IMR-90 (cell line): ENCODE measurements at regions not wholly inside any gene's neighbourhood (a gene's known extent, or its start where the extent isn't known, plus 50 kb on each side); places are given as distances from the start of the nearest gene placed in this dataset.

Experiments
- ATAC-seq: fragments of 200-7000 bp; cut with Tn5 transposase; 2 replicates; pipeline ENCODE4 v1.9.1; 2020; ENCODE audit warnings: low read depth, mild to moderate bottlenecking, moderate library complexity
- BruUV-seq: library from RNA; stranded (reverse); fragments of 400-500 nt; replicated peaks from 2 replicates; lab custom pipeline; 2021; lab: Mats Ljungman, UMichigan
- CTCF ChIA-PET: fragments of 300-600 bp; formaldehyde crosslinking; extraction: SDS; loops from one replicate; lab custom pipeline; 2021; ENCODE audit warnings: antibody characterized with exemption; lab: Yijun Ruan, JAX
- POLR2A ChIA-PET: fragments of 300-600 bp; sonication (Branson Sonifier 250); formaldehyde crosslinking; loops from one replicate; lab custom pipeline; 2022; ENCODE audit warnings: antibody characterized with exemption; ENCODE audit not compliant: unreplicated experiment; lab: Charles Lee
- DNase-seq: peaks from one replicate; pipeline ENCODE4 v3.0.0; 2013
- H2AFZ ChIP-seq: replicated peaks from 2 replicates; pipeline ENCODE3; 2013; ENCODE audit warnings: low read length, mild to moderate bottlenecking; ENCODE audit not compliant: poor library complexity
- H2AK5ac ChIP-seq: 2 replicates; pipeline ENCODE4 v1.6.1; 2013; ENCODE audit warnings: low read depth, low read length, inconsistent platforms
- H2AK9ac ChIP-seq: replicated peaks from 2 replicates; pipeline ENCODE3; 2013; ENCODE audit warnings: mild to moderate bottlenecking, low read depth, low read length, moderate library complexity; ENCODE audit not compliant: poor library complexity
- H2BK120ac ChIP-seq: 2 replicates; pipeline ENCODE4 v1.6.1; 2013; ENCODE audit warnings: low read depth, low read length, inconsistent platforms
- H2BK15ac ChIP-seq: 3 replicates; pipeline ENCODE4 v1.6.1; 2013; ENCODE audit warnings: low read depth, low read length, inconsistent platforms
- H2BK20ac ChIP-seq: 2 replicates; pipeline ENCODE4 v1.6.1; 2013; ENCODE audit warnings: low read depth, mild to moderate bottlenecking, inconsistent platforms, low read length, moderate library complexity
- H2BK5ac ChIP-seq: 2 replicates; pipeline ENCODE4 v1.6.1; 2013; ENCODE audit warnings: mild to moderate bottlenecking, low read depth, low read length, inconsistent platforms; ENCODE audit not compliant: poor library complexity, severe bottlenecking
- H3K14ac ChIP-seq: replicated peaks from 2 replicates; pipeline ENCODE4 v1.6.1; 2013; ENCODE audit warnings: low read depth, low read length, inconsistent platforms
- H3K18ac ChIP-seq: 2 replicates; pipeline ENCODE4 v1.6.1; 2013; ENCODE audit warnings: low read depth, low read length, control low read depth
- H3K23ac ChIP-seq: 2 replicates; pipeline ENCODE4 v1.6.1; 2013; ENCODE audit warnings: low read depth, low read length, inconsistent platforms
- H3K27ac ChIP-seq: 2 replicates; pipeline ENCODE4 v1.5.1; 2013; ENCODE audit warnings: mild to moderate bottlenecking, control low read depth, low read length; ENCODE audit not compliant: insufficient read depth
- H3K27me3 ChIP-seq: 2 replicates; pipeline ENCODE4 v1.6.1; 2013; ENCODE audit warnings: low read length; ENCODE audit not compliant: control insufficient read depth, insufficient read depth
- H3K36me3 ChIP-seq: 2 replicates; pipeline ENCODE4 v1.6.1; 2013; ENCODE audit warnings: low read length, mixed read lengths; ENCODE audit not compliant: control insufficient read depth, insufficient read depth
- H3K4ac ChIP-seq: 2 replicates; pipeline ENCODE4 v1.6.1; 2013; ENCODE audit warnings: low read depth, low read length, inconsistent platforms
- H3K4me1 ChIP-seq: 2 replicates; pipeline ENCODE4 v1.6.1; 2013; ENCODE audit warnings: low read length, mixed read lengths; ENCODE audit not compliant: control insufficient read depth, insufficient read depth
- H3K4me2 ChIP-seq: 2 replicates; pipeline ENCODE4 v1.6.1; 2013; ENCODE audit warnings: low read depth, mild to moderate bottlenecking, control low read depth, low read length, moderate library complexity
- H3K4me3 ChIP-seq: 2 replicates; pipeline ENCODE4 v1.5.1; 2013; ENCODE audit warnings: low read depth, mild to moderate bottlenecking, control low read depth, low read length, moderate library complexity; ENCODE audit not compliant: insufficient read depth
- H3K56ac ChIP-seq: 2 replicates; pipeline ENCODE4 v1.6.1; 2013; ENCODE audit warnings: low read length, inconsistent platforms; ENCODE audit not compliant: insufficient read depth; ENCODE audit errors: extremely low read depth
- H3K79me1 ChIP-seq, 2 experiments: 2 replicates each; pipeline ENCODE4 v1.6.1; 2013; ENCODE audit warnings: low read length in 2 of 2, inconsistent platforms in 1 of 2, low read depth in 1 of 2
- H3K9ac ChIP-seq: 2 replicates; pipeline ENCODE4 v1.6.1; 2013; ENCODE audit warnings: low read depth, low read length, control low read depth
- H3K9me1 ChIP-seq: 2 replicates; pipeline ENCODE4 v1.6.1; 2013; ENCODE audit warnings: low read length, inconsistent platforms; ENCODE audit not compliant: insufficient read depth
- H3K9me3 ChIP-seq: 2 replicates; pipeline ENCODE4 v1.6.1; 2013; ENCODE audit warnings: low read length; ENCODE audit not compliant: control insufficient read depth, insufficient read depth
- H4K20me1 ChIP-seq: 2 replicates; pipeline ENCODE4 v1.6.1; 2013; ENCODE audit warnings: low read length, inconsistent platforms; ENCODE audit not compliant: insufficient read depth
- H4K5ac ChIP-seq: 2 replicates; pipeline ENCODE4 v1.6.1; 2013; ENCODE audit warnings: mild to moderate bottlenecking, low read depth, low read length, control low read depth
- H4K8ac ChIP-seq, 2 experiments: 2 replicates each; pipeline ENCODE4 v1.6.1; 2013; ENCODE audit warnings: low read depth in 2 of 2, low read length in 2 of 2, control low read depth in 1 of 2, inconsistent platforms in 1 of 2
- H4K91ac ChIP-seq: 2 replicates; pipeline ENCODE4 v1.6.1; 2013; ENCODE audit warnings: low read depth, low read length, inconsistent platforms; ENCODE audit not compliant: insufficient read depth
- BHLHE40 ChIP-seq: fragments of 150-350 bp; IDR thresholded peaks from 2 replicates; pipeline ENCODE4 v1.6.1; 2016; ENCODE audit warnings: mild to moderate bottlenecking, low read depth, low read length
- CEBPB ChIP-seq: IDR thresholded peaks from 2 replicates; pipeline ENCODE4 v1.6.1; 2012; ENCODE audit warnings: low read depth, low read length, improper control_type of control experiment
- CHD1 ChIP-seq: IDR thresholded peaks from 2 replicates; pipeline ENCODE4 v1.6.1; 2012; ENCODE audit warnings: low read depth, low read length, improper control_type of control experiment
- CTCF ChIP-seq: conservative IDR thresholded peaks from 2 replicates; pipeline ENCODE4 v1.5.1; 2012; ENCODE audit warnings: mild to moderate bottlenecking, low read depth, low read length, improper control_type of control experiment
- FOS ChIP-seq: fragments of 150-350 bp; IDR thresholded peaks from 2 replicates; pipeline ENCODE4 v1.6.1; 2016; ENCODE audit warnings: low read depth, low read length
- MAFK ChIP-seq: IDR thresholded peaks from 2 replicates; pipeline ENCODE4 v1.6.1; 2012; ENCODE audit warnings: low read depth, low read length, improper control_type of control experiment
- MAZ ChIP-seq: IDR thresholded peaks from 2 replicates; pipeline ENCODE4 v1.6.1; 2012; ENCODE audit warnings: low read depth, mild to moderate bottlenecking, low read length, improper control_type of control experiment, moderate library complexity, borderline replicate concordance
- MXI1 ChIP-seq: IDR thresholded peaks from 2 replicates; pipeline ENCODE4 v1.6.1; 2012; ENCODE audit warnings: low read depth, mild to moderate bottlenecking, low read length, moderate library complexity, borderline replicate concordance
- NFE2L2 ChIP-seq: fragments of 150-350 bp; IDR thresholded peaks from 2 replicates; pipeline ENCODE4 v1.6.1; 2016; ENCODE audit warnings: low read depth, mild to moderate bottlenecking, low read length
- POLR2A ChIP-seq: IDR thresholded peaks from 2 replicates; pipeline ENCODE4 v1.6.1; 2012; ENCODE audit warnings: mild to moderate bottlenecking, low read depth, low read length
- RAD21 ChIP-seq: IDR thresholded peaks from 2 replicates; pipeline ENCODE4 v1.6.1; 2012; ENCODE audit warnings: low read length, improper control_type of control experiment
- RCOR1 ChIP-seq: IDR thresholded peaks from 2 replicates; pipeline ENCODE4 v1.6.1; 2012; ENCODE audit warnings: mild to moderate bottlenecking, low read length, improper control_type of control experiment; ENCODE audit not compliant: insufficient replicate concordance
- RFX5 ChIP-seq: IDR thresholded peaks from 2 replicates; pipeline ENCODE4 v1.8.0; 2012; ENCODE audit warnings: low read depth, mild to moderate bottlenecking, low read length, moderate library complexity
- SMC3 ChIP-seq: fragments of 150-350 bp; IDR thresholded peaks from 2 replicates; pipeline ENCODE4 v1.6.1; 2016; ENCODE audit warnings: low read depth, mild to moderate bottlenecking, antibody characterized with exemption, low read length, moderate library complexity
- WGBS, 2 experiments: methylation state at CpG; one replicate each; pipeline versions ENCODE4 v1.1.5 to v1.1.7; 2013; ENCODE audit warnings: missing lambda C conversion rate in 2 of 2; ENCODE audit not compliant: insufficient read length in 1 of 2; ENCODE audit errors: extremely low coverage in 2 of 2; 5-methylcytosine and 5-hydroxymethylcytosine counted together
- dilution Hi-C: fragments of 300-500 bp; cut with HindIII; formaldehyde crosslinking; loops from one replicate; pipeline ENCODE4 v1.14.3; 2018; ENCODE audit warnings: low sequenced_read_pairs; ENCODE audit not compliant: unreplicated experiment
- in situ Hi-C: fragments of 300-500 bp; cut with MboI; formaldehyde crosslinking; loops from 3 replicates; pipeline ENCODE4 v1.14.3; 2019; ENCODE audit warnings: low sequenced_read_pairs, inconsistent platforms, mixed read lengths
- intact Hi-C: fragments of 100-400 bp; cut with micrococcal nuclease; formaldehyde crosslinking; loops from 2 replicates; pipeline ENCODE4 v1.10.0; 2022
- TF ChIP-seq, protein P1 (sequence below): fragments of 150-350 bp; IDR thresholded peaks from 2 replicates; pipeline ENCODE4 v1.6.1; 2016; ENCODE audit warnings: low read depth, mild to moderate bottlenecking, low read length, moderate library complexity, borderline replicate concordance
- TF ChIP-seq, protein P2 (sequence below): fragments of 150-350 bp; IDR thresholded peaks from 2 replicates; pipeline ENCODE4 v1.6.1; 2017; ENCODE audit warnings: mild to moderate bottlenecking, antibody characterized with exemption, low read length, low read depth

GRCh38 chr15:96112018-96112417, 218.5 kb upstream of the NR2F2 start:
- H2BK20ac ChIP-seq = no peak overlapping the region
- H4K91ac ChIP-seq = no peak overlapping the region
- H3K18ac ChIP-seq = no peak overlapping the region
- dilution Hi-C loops (no loop called here), intact Hi-C loops (no loop called here), in situ Hi-C loops (no loop called here)
- H3K4me3 ChIP-seq = no peak overlapping the region
- H2BK5ac ChIP-seq = no peak overlapping the region
- POLR2A ChIA-PET = no interaction called here
- 0 out of 2 replicates have a peak, but pooled peaks cover 3% of the 10 kb centered on the region for H3K9me1 ChIP-seq
- no peak overlapping the region for H4K5ac ChIP-seq
- TF ChIP-seq, protein P1, sequence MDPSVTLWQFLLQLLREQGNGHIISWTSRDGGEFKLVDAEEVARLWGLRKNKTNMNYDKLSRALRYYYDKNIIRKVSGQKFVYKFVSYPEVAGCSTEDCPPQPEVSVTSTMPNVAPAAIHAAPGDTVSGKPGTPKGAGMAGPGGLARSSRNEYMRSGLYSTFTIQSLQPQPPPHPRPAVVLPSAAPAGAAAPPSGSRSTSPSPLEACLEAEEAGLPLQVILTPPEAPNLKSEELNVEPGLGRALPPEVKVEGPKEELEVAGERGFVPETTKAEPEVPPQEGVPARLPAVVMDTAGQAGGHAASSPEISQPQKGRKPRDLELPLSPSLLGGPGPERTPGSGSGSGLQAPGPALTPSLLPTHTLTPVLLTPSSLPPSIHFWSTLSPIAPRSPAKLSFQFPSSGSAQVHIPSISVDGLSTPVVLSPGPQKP = no peak
- TF ChIP-seq RCOR1 (no peak), RFX5 (no peak), MAFK (no peak), POLR2A (no peak), RAD21 (no peak), MXI1 (no peak), BHLHE40 (no peak), CTCF (no peak), SMC3 (no peak), NFE2L2 (no peak), MAZ (no peak), FOS (no peak), CHD1 (no peak), CEBPB (no peak)
- TF ChIP-seq, protein P2, sequence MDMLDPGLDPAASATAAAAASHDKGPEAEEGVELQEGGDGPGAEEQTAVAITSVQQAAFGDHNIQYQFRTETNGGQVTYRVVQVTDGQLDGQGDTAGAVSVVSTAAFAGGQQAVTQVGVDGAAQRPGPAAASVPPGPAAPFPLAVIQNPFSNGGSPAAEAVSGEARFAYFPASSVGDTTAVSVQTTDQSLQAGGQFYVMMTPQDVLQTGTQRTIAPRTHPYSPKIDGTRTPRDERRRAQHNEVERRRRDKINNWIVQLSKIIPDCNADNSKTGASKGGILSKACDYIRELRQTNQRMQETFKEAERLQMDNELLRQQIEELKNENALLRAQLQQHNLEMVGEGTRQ = no peak
- H3K14ac ChIP-seq = no peak overlapping the region
- no peak overlapping the region for H2AFZ ChIP-seq
- H3K9ac ChIP-seq = no peak overlapping the region
- CTCF ChIA-PET = interaction anchor here (0.7 kb wide), 1 partner anchor 61 kb away, joined by 3 read pairs; no protein-coding TSS in a partner anchor
- no peak overlapping the region for H2BK120ac ChIP-seq
- no peak for ATAC-seq
- H3K27ac ChIP-seq = no peak overlapping the region
- no peak overlapping the region for H4K8ac ChIP-seq
- H3K4me2 ChIP-seq = no peak overlapping the region
- H3K36me3 ChIP-seq = no peaks in the 10 kb centered on the region
- no peaks in the 10 kb centered on the region for H3K79me1 ChIP-seq
- WGBS, 2 experiments = no CpG with 5 or more reads among the region's 2 CpGs
- H2AK5ac ChIP-seq = no peak overlapping the region
- no peaks in the 10 kb centered on the region for H3K9me3 ChIP-seq
- H3K4ac ChIP-seq = no peak overlapping the region
- no peaks in the 10 kb centered on the region; the same call in 1 of the 2 replicates for H3K4me1 ChIP-seq
- H3K56ac ChIP-seq = no peak overlapping the region
- H2AK9ac ChIP-seq = no peak overlapping the region
- H3K23ac ChIP-seq = no peak overlapping the region
- no peak overlapping the region for H2BK15ac ChIP-seq
- H4K20me1 ChIP-seq = no peaks in the 10 kb centered on the region
- BruUV-seq = no TSS peak
- no peak for DNase-seq
- H3K27me3 ChIP-seq = no peaks in the 10 kb centered on the region
